Kasumi-1 (cell line): ENCODE measurements at regions not wholly inside any gene's neighbourhood (a gene's known extent, or its start where the extent isn't known, plus 50 kb on each side); places are given as distances from the start of the nearest gene placed in this dataset.
"Not testable (repeated sequence)": the region's sequence is repeated elsewhere in the genome, so short reads cannot be mapped to it uniquely, and the experiment has no call there.

ENCODE experiments used
- DNase-seq, 2 experiments: peaks; one replicate each; lab custom pipeline; 2025; lab: John Stamatoyannopoulos, UW

- DNase-seq, result no peak
Observed at GRCh38 chr1:55309053-55309452, 93.9 kb upstream of the USP24 start.

DNA sequence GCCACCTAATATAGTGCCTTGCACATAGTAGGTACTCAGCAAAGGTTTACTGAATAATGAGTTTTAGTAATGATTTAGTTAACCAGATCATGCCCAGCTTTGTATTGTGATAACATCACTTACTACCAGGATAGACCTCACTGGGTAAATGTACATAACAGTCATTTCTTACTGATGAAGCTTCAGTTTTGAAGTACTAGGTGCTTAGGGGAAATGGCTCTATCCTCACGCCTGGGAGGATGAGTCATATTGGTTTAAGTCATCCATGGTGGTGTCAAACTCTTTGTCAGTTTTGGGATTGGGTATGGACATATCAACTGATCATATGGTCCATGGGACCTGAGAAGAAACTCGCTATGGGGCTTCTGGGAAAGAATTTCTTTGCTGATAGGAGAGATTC is 90.6 kb upstream of the USP24 start:
- DNase-seq, result no peak

DNA sequence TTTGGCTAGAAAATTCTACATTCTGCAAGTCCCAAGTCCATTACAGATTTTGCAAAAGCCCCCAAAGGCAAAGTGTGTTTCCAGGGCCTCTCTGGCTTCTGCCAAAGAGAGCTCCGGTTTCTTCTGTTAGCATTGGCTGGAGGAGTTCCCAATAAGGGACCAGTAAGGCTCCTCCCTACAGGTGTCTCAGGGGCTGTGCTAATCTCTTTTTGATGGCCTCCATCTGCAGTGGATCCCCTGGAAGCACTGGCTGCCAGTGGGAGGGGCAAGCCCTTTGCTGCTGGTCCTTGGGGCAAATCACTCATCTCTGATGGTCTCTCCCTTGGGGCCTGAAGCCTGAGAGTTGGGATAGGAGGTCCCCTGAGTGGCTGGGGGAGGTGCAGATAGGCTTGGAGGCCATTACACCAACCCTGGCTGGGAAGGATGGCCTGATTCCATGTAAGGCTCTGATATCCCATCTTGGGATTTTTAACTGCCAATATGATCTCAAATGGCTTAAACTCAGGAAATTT is 89.1 kb upstream of the USP24 start:
- no peak for DNase-seq

DNA sequence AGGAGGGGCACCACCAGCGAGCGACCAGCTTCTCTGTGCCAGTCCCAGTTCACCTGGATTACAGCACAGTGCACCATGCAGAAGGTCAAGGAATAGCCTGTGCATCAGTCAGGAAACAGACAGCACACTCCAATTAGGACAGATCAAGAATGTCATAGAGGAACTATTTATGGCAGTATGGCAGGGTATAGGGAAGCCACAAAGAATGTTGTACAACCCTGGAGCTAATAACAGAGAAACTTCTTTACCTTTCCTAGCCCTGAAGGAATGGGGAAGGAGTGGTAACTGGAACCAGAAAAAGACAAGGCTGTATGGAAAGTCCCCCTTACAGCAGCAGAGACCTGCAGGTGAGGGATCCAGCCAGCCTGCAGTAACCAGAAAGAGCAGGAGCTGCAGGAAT is 87.8 kb upstream of the USP24 start:
- no peak for DNase-seq

- no peak for DNase-seq
Observed at GRCh38 chr1:55301912-55302311, 86.7 kb upstream of the USP24 start.

DNA sequence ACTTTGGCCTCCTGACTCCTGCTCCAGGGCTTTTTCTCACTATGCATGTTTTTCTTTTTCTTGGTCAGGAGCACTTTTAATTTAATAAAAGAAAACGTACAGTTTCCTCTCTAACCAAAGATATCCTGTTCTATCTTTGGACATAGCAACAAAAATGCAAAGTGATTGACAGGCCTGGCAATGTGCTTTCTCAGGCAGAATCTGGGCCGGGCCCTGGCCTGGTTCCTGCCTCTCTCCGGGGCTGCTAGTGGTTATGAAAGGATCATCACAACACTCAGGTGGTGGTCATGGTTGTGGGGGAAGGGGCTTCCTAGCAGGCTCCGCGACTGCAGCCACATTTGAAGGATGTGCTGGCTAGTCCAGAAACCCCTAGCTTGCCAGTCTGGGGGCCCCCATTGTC is 85.8 kb upstream of the USP24 start:
- no peak for DNase-seq

- no peak for DNase-seq
Observed at GRCh38 chr1:55298167-55298894, 83.2 kb upstream of the USP24 start.

DNA sequence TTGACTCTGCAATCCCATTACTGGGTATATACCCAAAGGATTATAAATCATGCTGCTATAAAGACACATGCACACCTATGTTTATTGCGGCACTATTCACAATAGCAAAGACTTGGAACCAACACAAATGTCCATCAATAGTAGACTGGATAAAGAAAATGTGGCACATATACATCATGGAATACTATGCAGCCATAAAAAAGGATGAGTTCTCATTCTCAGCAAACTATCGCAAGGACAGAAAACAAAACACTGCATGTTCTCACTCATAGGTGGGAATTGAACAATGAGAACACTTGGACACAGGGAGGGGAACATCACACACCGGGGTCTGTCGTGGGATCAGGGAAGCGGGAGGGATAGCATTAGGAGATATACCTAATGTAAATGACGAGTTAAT is 81.1 kb upstream of the USP24 start:
- not testable (repeated sequence) for DNase-seq

DNA sequence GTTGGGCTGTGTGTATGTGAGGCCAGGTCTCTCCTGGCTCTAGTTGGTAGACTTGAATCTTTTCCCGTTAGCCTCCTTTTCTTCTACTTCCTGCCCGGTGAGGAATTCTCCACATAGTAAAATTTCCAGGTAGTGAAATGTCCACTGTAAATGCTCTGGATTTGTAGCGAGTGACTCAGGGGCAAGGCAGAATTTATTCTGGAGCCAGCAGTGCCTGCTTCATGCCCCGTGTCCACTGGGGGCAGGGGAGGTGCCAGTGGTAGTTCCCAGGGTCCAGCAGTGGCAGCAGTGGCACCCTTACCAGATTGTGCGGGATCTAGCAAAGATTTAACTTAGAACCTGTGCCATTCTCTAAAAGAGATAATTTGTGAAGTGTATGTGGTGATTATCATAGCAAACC is 74.5 kb upstream of the USP24 start:
- peak in 1 of 2 experiments; percentile 7 for DNase-seq

GRCh38 chr1:55289042-55289441 is 73.9 kb upstream of the USP24 start:
- DNase-seq, result no peak

- DNase-seq, result no peak
Observed at GRCh38 chr1:55288245-55288644, 73.1 kb upstream of the USP24 start.

DNA sequence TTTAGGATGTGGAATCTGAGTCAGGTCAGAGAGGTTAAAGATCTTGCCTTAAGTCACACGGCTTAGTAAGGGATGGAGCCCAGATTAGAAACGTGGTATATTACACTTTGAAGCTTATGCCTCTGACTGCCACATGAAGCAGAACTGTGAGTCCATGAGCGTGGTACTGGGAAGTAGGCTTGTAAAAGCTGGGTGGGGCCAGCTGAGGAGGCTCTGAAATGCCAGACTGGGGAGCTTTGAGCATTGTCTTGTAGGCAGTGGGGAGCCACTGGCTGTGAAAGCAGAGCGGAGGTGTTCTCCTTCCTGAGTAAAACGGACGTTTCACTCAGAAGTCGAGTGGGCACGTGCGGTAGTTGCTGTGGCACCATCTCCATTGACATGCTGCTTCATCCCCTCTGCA is 72.6 kb upstream of the USP24 start:
- DNase-seq, result no peak

GRCh38 chr1:55286856-55287602 is 71.9 kb upstream of the USP24 start:
- no peak for DNase-seq

GRCh38 chr1:55285834-55286233 is 70.7 kb upstream of the USP24 start:
- DNase-seq, result no peak

DNA sequence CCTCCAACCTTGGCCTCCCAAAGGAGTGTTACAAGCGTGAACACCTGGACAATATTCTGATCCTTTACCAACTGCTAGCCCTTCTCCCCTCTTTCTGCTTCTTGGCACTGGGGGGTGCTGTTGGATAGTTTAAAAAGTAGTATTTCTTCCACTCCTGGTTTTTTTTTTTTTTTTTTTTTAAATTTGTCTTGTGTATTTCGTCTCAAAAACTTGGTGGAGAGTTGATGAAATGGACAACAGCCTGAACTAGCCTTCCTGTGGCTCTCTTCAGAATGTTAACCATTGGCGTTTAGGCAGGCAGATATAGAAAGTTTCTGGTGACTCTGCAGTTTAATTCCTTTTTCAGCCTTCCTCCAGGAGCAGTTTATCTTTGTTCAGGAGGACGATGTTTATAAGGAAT is 69.7 kb upstream of the USP24 start:
- peak; percentile 23 to 53 for DNase-seq

DNA sequence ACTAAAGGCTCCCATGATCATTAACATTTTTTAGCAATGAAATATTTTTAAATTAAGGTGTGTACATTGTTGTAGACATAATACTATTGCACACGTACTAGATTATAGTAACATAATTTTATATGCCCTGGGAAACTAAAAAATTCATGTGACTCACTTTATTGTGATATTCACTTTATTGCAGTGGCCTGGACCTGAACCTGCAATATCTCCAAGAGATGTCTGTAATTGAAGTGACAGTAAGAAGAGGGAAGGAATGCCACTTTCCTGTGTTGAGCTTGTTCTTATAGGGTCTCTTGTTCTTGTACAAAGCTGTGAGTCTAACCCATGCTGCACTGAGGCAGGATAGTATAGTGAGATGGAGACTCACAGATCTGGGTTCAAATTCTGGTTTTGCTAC is 66.9 kb upstream of the USP24 start:
- DNase-seq, result no peak

DNA sequence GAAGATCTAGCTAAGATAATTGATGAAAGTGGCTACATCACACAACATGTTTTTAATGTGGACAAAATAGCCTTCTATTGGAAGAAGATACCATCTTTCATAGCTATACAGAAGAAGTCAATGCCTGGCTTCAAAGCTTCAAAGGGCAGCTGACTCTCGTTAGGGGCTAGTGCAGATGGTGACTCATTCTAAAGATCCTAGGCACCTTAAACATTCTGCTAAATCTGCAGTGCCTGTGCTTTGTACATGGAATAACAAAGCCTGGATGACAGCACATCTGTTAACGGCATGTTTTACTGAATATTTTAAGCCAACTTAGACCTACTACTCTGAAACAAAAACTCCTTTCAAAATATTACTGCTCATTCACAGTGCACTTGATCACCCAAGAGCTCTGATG is 65.6 kb upstream of the USP24 start:
- no peak for DNase-seq

DNA sequence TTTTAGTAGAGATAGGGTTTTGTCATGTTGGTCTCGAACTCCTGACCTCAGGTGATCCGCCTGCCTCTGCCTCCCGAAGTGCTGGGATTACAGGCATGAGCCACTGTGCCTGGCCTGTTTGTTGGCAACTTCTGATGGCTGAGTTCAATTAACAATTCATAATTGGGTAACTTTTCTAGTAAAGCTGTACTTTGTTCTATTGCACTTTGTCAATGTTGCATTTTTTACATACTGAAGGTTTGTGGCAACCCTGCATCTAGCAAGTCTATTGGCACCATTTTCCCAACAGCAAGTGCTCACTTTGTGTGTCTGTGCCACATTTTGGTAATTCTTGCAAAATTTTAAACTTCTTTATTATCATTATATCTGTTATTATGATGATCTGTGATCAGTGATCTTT is 64.5 kb upstream of the USP24 start:
- DNase-seq, result no peak

- no peak for DNase-seq
Observed at GRCh38 chr1:55278378-55278777, 63.2 kb upstream of the USP24 start.

- DNase-seq, result peak; percentile 80 to 87
Observed at GRCh38 chr1:55277377-55278130, 62.4 kb upstream of the USP24 start.

DNA sequence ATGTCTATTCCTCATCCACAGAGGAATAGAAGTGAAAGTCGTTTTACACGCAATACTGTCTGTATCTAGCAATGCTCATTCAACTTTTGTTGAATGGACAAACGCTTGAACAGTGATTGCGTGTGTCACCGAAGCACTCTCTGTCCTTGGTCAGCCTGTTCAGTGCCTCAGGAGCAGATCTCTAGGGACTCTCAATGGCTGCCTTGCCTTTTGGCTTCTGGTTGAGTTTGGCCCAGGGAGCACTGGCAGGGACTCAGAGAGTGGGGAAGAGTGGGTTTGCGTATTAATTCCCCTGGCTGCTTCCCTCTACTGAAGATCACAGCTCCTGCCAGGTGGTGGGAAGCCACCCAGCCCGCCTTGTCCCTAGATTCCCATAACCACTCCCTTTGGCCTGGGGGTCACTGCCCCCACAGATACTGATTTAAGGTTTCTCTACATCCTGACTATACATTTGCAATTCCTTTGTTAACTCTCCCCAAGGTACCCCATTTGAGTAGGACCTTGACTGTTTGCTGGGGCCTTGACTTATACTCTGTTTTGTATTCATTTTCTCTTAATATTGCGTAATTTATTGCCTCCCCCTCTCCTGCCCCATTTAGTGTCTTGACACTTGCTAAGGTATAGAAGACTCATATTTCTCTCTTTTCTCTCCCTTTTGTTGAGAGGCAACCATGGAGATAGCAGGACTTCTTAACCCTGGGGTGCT is 61.7 kb upstream of the USP24 start:
- no peak for DNase-seq

- no peak for DNase-seq
Observed at GRCh38 chr1:55275941-55276341, 60.8 kb upstream of the USP24 start.
